PC-9 (cell line): ENCODE measurements at regions not wholly inside any gene's neighbourhood (a gene's known extent, or its start where the extent isn't known, plus 50 kb on each side); places are given as distances from the start of the nearest gene placed in this dataset.

Experiments used
- CTCF ChIP-seq: fragments of 200-600 bp; sonication (generic); conservative IDR thresholded peaks from 2 replicates; pipeline ENCODE4 v1.6.1; 2017; ENCODE audit warnings: mixed run types, antibody characterized with exemption, mild to moderate bottlenecking, moderate library complexity
- EZH2 ChIP-seq: fragments of 200-600 bp; sonication (generic); IDR thresholded peaks from 2 replicates; pipeline ENCODE4 v1.8.0; 2017; ENCODE audit warnings: antibody characterized with exemption, low read depth

GRCh38 chr3:157939166-157939565 is 167.1 kb downstream of the SHOX2 start:
- no peak for TF ChIP-seq CTCF
- TF ChIP-seq EZH2: no peak
